GM12878 (cell line): ENCODE measurements at regions not wholly inside any gene's neighbourhood (a gene's known extent, or its start where the extent isn't known, plus 50 kb on each side); places are given as distances from the start of the nearest gene placed in this dataset.

Source experiments
- ATAC-seq: fragments of 200-7000 bp; cut with Tn5 transposase; 3 replicates; pipeline ENCODE4 v1.9.1; 2020; ENCODE audit warnings: mild to moderate bottlenecking, moderate library complexity
- BruUV-seq: library from RNA; stranded (reverse); fragments of 400-500 nt; replicated peaks from 2 replicates; lab custom pipeline; 2021; lab: Mats Ljungman, UMichigan
- CTCF ChIA-PET: fragments of 300-600 bp; sonication (Branson Sonifier 250); formaldehyde crosslinking; extraction: SDS; loops from one replicate; lab custom pipeline; 2021; ENCODE audit warnings: inconsistent platforms; lab: Yijun Ruan, JAX
- POLR2A ChIA-PET: fragments of 350-600 bp; formaldehyde crosslinking; extraction: SDS; loops from one replicate; lab custom pipeline; 2021; ENCODE audit warnings: inconsistent platforms; lab: Charles Lee
- RAD21 ChIA-PET: fragments of 300-600 bp; sonication (Branson Sonifier 250); formaldehyde crosslinking; loops from one replicate; lab custom pipeline; 2023; ENCODE audit warnings: antibody characterized with exemption; ENCODE audit not compliant: unreplicated experiment; lab: Charles Lee
- SMC1A ChIA-PET: fragments of 300-600 bp; sonication (Branson Sonifier 250); formaldehyde crosslinking; loops from one replicate; lab custom pipeline; 2023; ENCODE audit not compliant: unreplicated experiment, uncharacterized antibody; lab: Charles Lee
- DNase-seq: peaks from one replicate; pipeline ENCODE4 v3.0.0-alpha.2; 2011; ENCODE audit warnings: low read depth, low spot score
- FAIRE-seq: peaks from 3 replicates; lab custom pipeline; 2011; peaks lifted over from hg19 to GRCh38; lab: Jason Lieb, UNC
- H2AFZ ChIP-seq: 2 replicates; pipeline ENCODE4 v1.6.0; 2011; ENCODE audit warnings: low read depth, low read length, control low read depth; ENCODE audit not compliant: control insufficient read depth
- H3K27ac ChIP-seq: 2 replicates; pipeline ENCODE4 v1.5.1; 2011; ENCODE audit warnings: control low read depth; ENCODE audit not compliant: control insufficient read depth, insufficient read depth
- H3K27me3 ChIP-seq, 2 experiments: replicated peaks in 1 of 2; 2 replicates each; pipeline versions ENCODE4 v1.6.0 to v1.6.1; 2011; ENCODE audit warnings: low read length in 1 of 2; ENCODE audit not compliant: control insufficient read depth in 2 of 2, insufficient read depth in 2 of 2
- H3K36me3 ChIP-seq, 2 experiments: 2 replicates each; pipeline ENCODE4 v1.5.1; 2011; ENCODE audit warnings: low read length in 1 of 2; ENCODE audit not compliant: control insufficient read depth in 2 of 2, insufficient read depth in 2 of 2
- H3K4me1 ChIP-seq: 2 replicates; pipeline ENCODE4 v1.6.1; 2011; ENCODE audit warnings: mild to moderate bottlenecking, low read length, moderate library complexity, mixed read lengths; ENCODE audit not compliant: control insufficient read depth, insufficient read depth
- H3K4me2 ChIP-seq: 2 replicates; pipeline ENCODE4 v1.6.0; 2011; ENCODE audit warnings: control low read depth; ENCODE audit not compliant: control insufficient read depth, insufficient read depth
- H3K4me3 ChIP-seq: fragments of 200-600 bp; sonication (generic); 2 replicates; pipeline ENCODE4 v1.5.1; 2016
- H3K79me2 ChIP-seq: 2 replicates; pipeline ENCODE4 v1.6.0; 2011; ENCODE audit warnings: low read length; ENCODE audit not compliant: control insufficient read depth, insufficient read depth
- H3K9ac ChIP-seq: 2 replicates; pipeline ENCODE4 v1.8.0; 2011; ENCODE audit warnings: low read length, control low read depth, mixed read lengths; ENCODE audit not compliant: control insufficient read depth, insufficient read depth
- H3K9me3 ChIP-seq: replicated peaks from 3 replicates; pipeline ENCODE4 v1.5.1; 2011; ENCODE audit warnings: mild to moderate bottlenecking, low read length; ENCODE audit not compliant: control insufficient read depth, insufficient read depth
- H4K20me1 ChIP-seq: 2 replicates; pipeline ENCODE4 v1.6.0; 2011; ENCODE audit not compliant: control insufficient read depth, insufficient read depth
- CHD1 ChIP-seq: IDR thresholded peaks from 2 replicates; pipeline ENCODE4 v1.6.1; 2012; ENCODE audit warnings: low read depth, low read length, improper control_type of control experiment
- DPF2 ChIP-seq: fragments of 450-650 bp; IDR thresholded peaks from 2 replicates; pipeline ENCODE4 v1.6.1; 2017; ENCODE audit warnings: mild to moderate bottlenecking
- ESRRA ChIP-seq: IDR thresholded peaks from 2 replicates; pipeline ENCODE4 v1.6.1; 2012; ENCODE audit warnings: mild to moderate bottlenecking, low read length, improper control_type of control experiment
- MTA2 ChIP-seq: fragments of 450-650 bp; IDR thresholded peaks from 2 replicates; pipeline ENCODE4 v1.6.1; 2016; ENCODE audit warnings: low read depth, mild to moderate bottlenecking, moderate library complexity
- NR2C1 ChIP-seq: fragments of 450-650 bp; IDR thresholded peaks from 2 replicates; pipeline ENCODE4 v1.6.1; 2017; ENCODE audit warnings: antibody characterized with exemption, mild to moderate bottlenecking, moderate library complexity
- RELB ChIP-seq: fragments of 450-650 bp; IDR thresholded peaks from 2 replicates; pipeline ENCODE4 v1.6.1; 2017; ENCODE audit warnings: low read depth, mild to moderate bottlenecking, moderate library complexity
- RFX5 ChIP-seq: IDR thresholded peaks from 2 replicates; pipeline ENCODE4 v1.6.1; 2011; ENCODE audit warnings: low read depth, low read length, improper control_type of control experiment
- ZSCAN29 ChIP-seq: fragments of 450-650 bp; IDR thresholded peaks from 2 replicates; pipeline ENCODE4 v1.6.1; 2017; ENCODE audit warnings: mild to moderate bottlenecking, moderate library complexity
- WGBS: methylation state at CpG from one replicate; pipeline ENCODE4 v1.1.6; 2016; ENCODE audit warnings: low lambda C conversion rate; ENCODE audit not compliant: insufficient replicate concordance, insufficient coverage; ENCODE audit errors: missing lambda C conversion rate; 5-methylcytosine and 5-hydroxymethylcytosine counted together
- in situ Hi-C: fragments of 300-500 bp; cut with MboI; formaldehyde crosslinking; loops from 9 replicates; pipeline ENCODE4 v1.14.3; 2018; ENCODE audit warnings: mixed read lengths
- intact Hi-C: fragments of 100-400 bp; cut with micrococcal nuclease; formaldehyde crosslinking; loops from one replicate; pipeline ENCODE4 v1.14.2; 2022; ENCODE audit not compliant: unreplicated experiment
- TF ChIP-seq, protein P1 (sequence below): fragments of 450-650 bp; IDR thresholded peaks from 2 replicates; pipeline ENCODE4 v1.6.1; 2016; ENCODE audit warnings: mild to moderate bottlenecking, moderate library complexity, borderline replicate concordance

- Histone ChIP-seq H4K20me1 (no peaks in the 10 kb centered on the region), H2AFZ (no peak overlapping the region), H3K9ac (no peak overlapping the region), H3K4me3 (no peak overlapping the region)
- FAIRE-seq (no peak), ATAC-seq (no peak)
- intact Hi-C loops = no loop called here
- TF ChIP-seq DPF2 (no peak), NR2C1 (no peak), RFX5 (no peak), ESRRA (no peak), CHD1 (no peak)
- TF ChIP-seq, all 136 proteins: peak for 0
- CTCF ChIA-PET = no interaction called here
- Histone ChIP-seq H3K4me1 (no peaks in the 10 kb centered on the region), H3K36me3 (no peaks in the 10 kb centered on the region), H3K27ac (no peak overlapping the region), H3K27me3 (no peaks in the 10 kb centered on the region), H3K79me2 (no peaks in the 10 kb centered on the region), H3K4me2 (no peak overlapping the region), H3K9me3 (no peaks in the 10 kb centered on the region)
- SMC1A ChIA-PET = no interaction called here
- in situ Hi-C loops = no loop called here
- RAD21 ChIA-PET = interaction anchor here (0.5 kb wide), 1 partner anchor 77 kb away, joined by 3 read pairs; no protein-coding TSS in a partner anchor
- 7% methylated on average over 7 of the region's 7 CpGs for WGBS
- no TSS peak for BruUV-seq
- no peak for DNase-seq
- POLR2A ChIA-PET = no interaction called here
Measured at GRCh38 chr5:38642189-38642911, 85.9 kb upstream of the LIFR start.

GRCh38 chr5:38643616-38644015 lies 87.2 kb upstream of the LIFR start:
- in situ Hi-C loops (no loop called here), intact Hi-C loops (no loop called here)
- no peaks in the 10 kb centered on the region for H3K27me3 ChIP-seq
- RAD21 ChIA-PET = no interaction called here
- H4K20me1 ChIP-seq = no peaks in the 10 kb centered on the region
- H3K36me3 ChIP-seq = no peaks in the 10 kb centered on the region
- CTCF ChIA-PET = no interaction called here
- H3K79me2 ChIP-seq = no peaks in the 10 kb centered on the region
- DNase-seq (no peak), ATAC-seq (no peak), FAIRE-seq (no peak)
- H2AFZ ChIP-seq = no peak overlapping the region
- no peaks in the 10 kb centered on the region for H3K9me3 ChIP-seq
- no peak overlapping the region for H3K9ac ChIP-seq
- TF ChIP-seq MTA2 (no peak), RELB (no peak), ZSCAN29 (no peak)
- TF ChIP-seq, protein P1, sequence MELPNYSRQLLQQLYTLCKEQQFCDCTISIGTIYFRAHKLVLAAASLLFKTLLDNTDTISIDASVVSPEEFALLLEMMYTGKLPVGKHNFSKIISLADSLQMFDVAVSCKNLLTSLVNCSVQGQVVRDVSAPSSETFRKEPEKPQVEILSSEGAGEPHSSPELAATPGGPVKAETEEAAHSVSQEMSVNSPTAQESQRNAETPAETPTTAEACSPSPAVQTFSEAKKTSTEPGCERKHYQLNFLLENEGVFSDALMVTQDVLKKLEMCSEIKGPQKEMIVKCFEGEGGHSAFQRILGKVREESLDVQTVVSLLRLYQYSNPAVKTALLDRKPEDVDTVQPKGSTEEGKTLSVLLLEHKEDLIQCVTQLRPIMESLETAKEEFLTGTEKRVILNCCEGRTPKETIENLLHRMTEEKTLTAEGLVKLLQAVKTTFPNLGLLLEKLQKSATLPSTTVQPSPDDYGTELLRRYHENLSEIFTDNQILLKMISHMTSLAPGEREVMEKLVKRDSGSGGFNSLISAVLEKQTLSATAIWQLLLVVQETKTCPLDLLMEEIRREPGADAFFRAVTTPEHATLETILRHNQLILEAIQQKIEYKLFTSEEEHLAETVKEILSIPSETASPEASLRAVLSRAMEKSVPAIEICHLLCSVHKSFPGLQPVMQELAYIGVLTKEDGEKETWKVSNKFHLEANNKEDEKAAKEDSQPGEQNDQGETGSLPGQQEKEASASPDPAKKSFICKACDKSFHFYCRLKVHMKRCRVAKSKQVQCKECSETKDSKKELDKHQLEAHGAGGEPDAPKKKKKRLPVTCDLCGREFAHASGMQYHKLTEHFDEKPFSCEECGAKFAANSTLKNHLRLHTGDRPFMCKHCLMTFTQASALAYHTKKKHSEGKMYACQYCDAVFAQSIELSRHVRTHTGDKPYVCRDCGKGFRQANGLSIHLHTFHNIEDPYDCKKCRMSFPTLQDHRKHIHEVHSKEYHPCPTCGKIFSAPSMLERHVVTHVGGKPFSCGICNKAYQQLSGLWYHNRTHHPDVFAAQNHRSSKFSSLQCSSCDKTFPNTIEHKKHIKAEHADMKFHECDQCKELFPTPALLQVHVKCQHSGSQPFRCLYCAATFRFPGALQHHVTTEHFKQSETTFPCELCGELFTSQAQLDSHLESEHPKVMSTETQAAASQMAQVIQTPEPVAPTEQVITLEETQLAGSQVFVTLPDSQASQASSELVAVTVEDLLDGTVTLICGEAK = no peak
- no peak overlapping the region for H3K4me3 ChIP-seq
- no peaks in the 10 kb centered on the region for H3K4me1 ChIP-seq
- H3K27ac ChIP-seq = no peak overlapping the region
- whole genome bisulfite sequencing = 69% methylated on average over 4 of the region's 4 CpGs
- SMC1A ChIA-PET = no interaction called here
- H3K4me2 ChIP-seq = no peak overlapping the region
- BruUV-seq = no TSS peak
- POLR2A ChIA-PET = no interaction called here
